Right cardiac atrium (tissue), 5 donors: ENCODE measurements at regions not wholly inside any gene's neighbourhood (a gene's known extent, or its start where the extent isn't known, plus 50 kb on each side); places are given as distances from the start of the nearest gene placed in this dataset.

Source experiments
- ATAC-seq, 2 donors: fragments of 200-7000 bp; cut with Tn5 transposase; one replicate each; pipeline versions ENCODE4 v1.8.0 to v1.9.1; 2020; ENCODE audit warnings: moderate library complexity in 2 of 2, mild to moderate bottlenecking in 1 of 2
- DNase-seq, 3 donors: peaks; one replicate each; pipeline ENCODE4 v3.0.0-alpha.2; 2020
- H3K27ac ChIP-seq: one replicate; pipeline ENCODE4 v1.5.1; 2013; ENCODE audit warnings: mild to moderate bottlenecking, low read length, control low read depth, moderate library complexity
- H3K27me3 ChIP-seq: one replicate; pipeline ENCODE4 v1.6.1; 2013; ENCODE audit not compliant: control insufficient read depth, insufficient read depth
- H3K4me1 ChIP-seq: one replicate; pipeline ENCODE4 v1.6.1; 2013; ENCODE audit warnings: low read length; ENCODE audit not compliant: control insufficient read depth, insufficient read depth
- H3K4me3 ChIP-seq: one replicate; pipeline ENCODE4 v1.5.1; 2013; ENCODE audit warnings: low read length, control low read depth
- H3K9me3 ChIP-seq: one replicate; pipeline ENCODE4 v1.6.1; 2013; ENCODE audit warnings: low read length; ENCODE audit not compliant: control insufficient read depth
- WGBS: extraction: QIAGEN DNeasy Blood & Tissue Kit; methylation state at CpG from one replicate; pipeline ENCODE4 v1.1.7; 2013; 5-methylcytosine and 5-hydroxymethylcytosine counted together
- intact Hi-C, 4 donors: fragments of 100-400 bp; cut with DNase I; formaldehyde crosslinking; loops; one replicate each; pipeline versions ENCODE4 v1.11.0 to v1.14.0; 2022 to 2023
- donor health status: healthy with polysubstance abuse.
- donor health status: DM: no; HTN: yes; CAD: no.
- donor health status: DM: no; HTN: no; CAD: no.
- donor health status: DM: no; HTN: yes; CAD: no; lungs with severe emphysema.
- donor health status: DM: yes; HTN: yes; CAD: no.

DNA sequence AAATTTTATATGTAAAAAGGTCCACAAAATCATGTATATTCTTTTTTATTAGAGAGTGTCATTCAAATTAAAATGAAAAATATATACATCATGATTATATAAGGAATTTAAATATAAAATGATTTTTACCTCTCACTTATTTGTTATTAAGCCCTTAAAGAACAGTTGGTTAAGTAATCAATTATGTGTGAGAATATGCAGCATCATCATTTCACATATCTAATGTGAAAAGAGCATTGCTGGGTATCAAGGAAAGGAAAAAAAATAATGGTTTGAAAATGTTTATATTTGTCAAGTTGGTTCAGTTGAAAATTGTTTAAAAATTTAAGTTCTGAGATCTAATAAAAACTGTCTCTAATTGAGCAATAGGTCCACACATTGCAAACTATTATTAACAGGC is 363.6 kb upstream of the GRM3 start:
- DNase-seq = no peak
- Histone ChIP-seq H3K27ac (no peak overlapping the region), H3K4me3 (no peak overlapping the region), H3K27me3 (no peaks in the 10 kb centered on the region), H3K4me1 (no peaks in the 10 kb centered on the region), H3K9me3 (no peaks in the 10 kb centered on the region)
- no peak for ATAC-seq
- intact Hi-C loops = no loop called here

DNA sequence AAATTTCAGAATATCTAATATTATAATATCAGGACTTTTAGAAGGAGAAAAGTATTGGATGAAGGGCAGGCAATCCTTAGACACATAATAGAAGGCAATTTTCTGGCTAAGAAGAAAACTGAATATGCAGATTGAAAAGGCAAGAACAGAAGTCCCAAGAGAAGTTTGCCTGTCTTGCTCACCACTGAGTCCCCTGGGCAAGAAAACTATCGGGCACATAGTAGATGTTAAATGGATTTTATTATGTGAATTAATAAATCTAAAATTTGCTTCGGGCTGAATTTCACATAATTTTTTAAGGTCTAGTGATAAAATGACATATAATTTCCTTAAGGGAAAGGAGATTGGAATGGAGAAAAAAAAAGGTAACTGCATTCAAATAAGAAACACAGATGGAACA is 380.9 kb upstream of the GRM3 start:
- H3K27ac ChIP-seq = no peak overlapping the region
- WGBS = 83% methylated on average over 2 of the region's 2 CpGs
- intact Hi-C loops = no loop called here
- no peaks in the 10 kb centered on the region for H3K27me3 ChIP-seq
- H3K4me1 ChIP-seq = no peaks in the 10 kb centered on the region
- ATAC-seq = no peak
- no peak overlapping the region for H3K4me3 ChIP-seq
- H3K9me3 ChIP-seq = no peaks in the 10 kb centered on the region
- no peak for DNase-seq

DNA sequence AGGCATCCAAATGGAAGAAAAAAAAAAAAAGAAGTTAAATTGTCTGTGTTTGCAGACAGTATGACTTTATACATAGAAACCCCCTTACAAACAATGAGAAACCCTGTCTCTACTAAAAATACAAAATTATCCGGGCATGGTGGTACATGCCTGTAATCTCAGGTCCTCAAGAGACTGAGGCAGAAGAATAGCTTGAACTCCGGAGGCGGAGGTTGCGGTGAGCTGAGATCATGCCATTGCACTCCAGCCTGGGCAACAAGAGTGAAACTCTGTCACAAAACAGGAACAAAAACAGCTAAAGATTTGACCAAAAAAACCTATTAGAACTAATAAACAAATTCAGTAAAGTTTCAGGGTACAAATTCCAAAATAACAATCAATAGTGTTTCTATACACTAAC is 385.8 kb upstream of the GRM3 start:
- H3K27ac ChIP-seq = no peak overlapping the region
- H3K4me1 ChIP-seq = no peaks in the 10 kb centered on the region
- H3K27me3 ChIP-seq = no peaks in the 10 kb centered on the region
- WGBS = 94% methylated on average over 4 of the region's 4 CpGs
- H3K9me3 ChIP-seq = no peaks in the 10 kb centered on the region
- no peak for ATAC-seq
- no peak for DNase-seq
- intact Hi-C loops = no loop called here
- no peak overlapping the region for H3K4me3 ChIP-seq

DNA sequence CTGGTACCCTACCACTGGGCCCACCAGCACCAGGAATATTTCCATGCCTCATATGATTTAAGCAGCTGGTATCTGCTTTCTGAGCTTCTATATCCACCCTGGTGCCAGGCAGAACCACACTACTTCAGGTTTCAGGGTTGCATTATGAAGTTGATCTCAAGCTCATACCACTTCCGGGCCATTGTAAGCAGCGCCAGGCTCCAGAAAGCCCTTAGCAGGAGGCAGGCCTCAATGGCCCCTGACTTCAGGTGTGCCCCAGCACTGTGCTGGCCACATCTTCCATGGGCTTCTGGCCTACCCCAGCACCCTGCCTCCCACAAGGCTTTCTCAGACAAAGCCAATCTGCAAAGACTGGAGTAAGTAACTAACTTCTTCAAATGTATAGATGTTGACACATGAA is 391.3 kb upstream of the GRM3 start:
- intact Hi-C loops = no loop called here
- DNase-seq = no peak
- ATAC-seq = no peak
- no peaks in the 10 kb centered on the region for H3K4me1 ChIP-seq
- H3K27me3 ChIP-seq = no peaks in the 10 kb centered on the region
- no peak overlapping the region for H3K4me3 ChIP-seq
- H3K9me3 ChIP-seq = no peaks in the 10 kb centered on the region
- 92% methylated on average over 2 of the region's 2 CpGs for WGBS
- H3K27ac ChIP-seq = no peak overlapping the region

DNA sequence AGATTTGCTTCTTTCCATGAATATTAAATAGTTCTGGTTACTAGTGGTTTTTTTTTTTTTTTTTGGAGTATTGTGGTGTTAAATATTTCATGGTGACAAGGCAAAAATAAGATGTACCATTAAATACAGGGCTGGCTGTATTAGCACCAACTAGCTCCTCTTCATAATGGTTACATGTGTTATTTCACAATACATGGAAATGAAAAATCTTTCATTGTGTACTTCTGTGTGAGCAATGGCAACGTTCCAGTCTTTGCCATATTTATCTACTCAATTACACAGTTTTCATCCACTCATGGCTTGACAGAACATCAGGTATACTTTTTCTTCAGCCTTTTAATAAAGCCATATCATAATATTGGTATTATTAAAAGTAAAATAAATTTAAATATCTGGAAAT is 394.7 kb upstream of the GRM3 start:
- WGBS = 53% methylated on average over 1 of the region's 1 CpG
- no peak for DNase-seq
- Histone ChIP-seq H3K9me3 (no peaks in the 10 kb centered on the region), H3K4me1 (no peaks in the 10 kb centered on the region), H3K27ac (no peak overlapping the region), H3K27me3 (no peaks in the 10 kb centered on the region), H3K4me3 (no peak overlapping the region)
- no peak for ATAC-seq
- intact Hi-C loops = no loop called here

DNA sequence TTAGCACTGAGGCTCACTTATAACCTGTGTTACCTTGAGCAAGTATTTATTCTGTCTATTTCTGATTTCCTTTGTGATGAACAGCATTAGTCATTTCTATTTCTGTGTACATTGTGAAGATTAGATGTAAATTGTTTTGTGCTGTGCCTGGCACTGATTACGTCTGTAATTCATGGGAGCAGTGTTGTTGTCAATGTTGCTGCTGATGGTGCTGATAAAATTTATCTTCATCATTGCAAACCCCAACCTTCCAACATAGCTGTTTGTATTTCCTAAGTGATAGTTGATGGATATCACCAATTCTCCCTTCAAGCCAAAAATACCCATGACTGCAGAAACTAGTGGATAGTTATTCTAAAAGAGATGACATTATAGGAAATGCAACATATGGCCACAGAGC is 400.5 kb upstream of the GRM3 start:
- Histone ChIP-seq H3K27ac (no peak overlapping the region), H3K4me1 (no peaks in the 10 kb centered on the region), H3K27me3 (no peaks in the 10 kb centered on the region), H3K9me3 (no peaks in the 10 kb centered on the region), H3K4me3 (no peak overlapping the region)
- no peak for DNase-seq
- intact Hi-C loops = no loop called here
- ATAC-seq = no peak
- WGBS = 33% methylated on average over 1 of the region's 1 CpG

DNA sequence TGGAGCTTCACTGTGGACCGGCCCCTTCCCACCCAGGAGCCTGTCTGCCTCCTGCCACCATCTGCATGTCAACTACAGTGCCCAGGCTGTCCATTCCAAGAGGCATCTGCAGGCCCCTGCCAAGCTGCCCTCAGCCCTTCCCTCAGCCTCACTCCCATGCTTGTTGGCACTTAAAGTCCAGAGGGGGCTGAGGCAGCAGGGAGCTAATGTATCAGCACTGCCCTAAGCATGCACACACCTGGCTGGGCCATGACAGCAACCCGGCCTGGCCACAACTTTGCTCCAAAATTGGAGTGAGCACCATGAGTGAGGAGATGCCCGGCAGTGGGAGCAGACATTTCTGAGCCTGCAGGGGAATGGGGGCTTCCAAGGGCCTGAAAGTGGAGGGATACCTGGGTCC is 417.5 kb upstream of the GRM3 start:
- intact Hi-C loops = no loop called here
- no peaks in the 10 kb centered on the region for H3K27me3 ChIP-seq
- no peak overlapping the region for H3K27ac ChIP-seq
- DNase-seq (peak in 1 of 3 donors; percentile 6), ATAC-seq (no peak)
- no peaks in the 10 kb centered on the region for H3K9me3 ChIP-seq
- no peak overlapping the region for H3K4me3 ChIP-seq
- no peaks in the 10 kb centered on the region for H3K4me1 ChIP-seq
- WGBS = 88% methylated on average over 3 of the region's 3 CpGs

DNA sequence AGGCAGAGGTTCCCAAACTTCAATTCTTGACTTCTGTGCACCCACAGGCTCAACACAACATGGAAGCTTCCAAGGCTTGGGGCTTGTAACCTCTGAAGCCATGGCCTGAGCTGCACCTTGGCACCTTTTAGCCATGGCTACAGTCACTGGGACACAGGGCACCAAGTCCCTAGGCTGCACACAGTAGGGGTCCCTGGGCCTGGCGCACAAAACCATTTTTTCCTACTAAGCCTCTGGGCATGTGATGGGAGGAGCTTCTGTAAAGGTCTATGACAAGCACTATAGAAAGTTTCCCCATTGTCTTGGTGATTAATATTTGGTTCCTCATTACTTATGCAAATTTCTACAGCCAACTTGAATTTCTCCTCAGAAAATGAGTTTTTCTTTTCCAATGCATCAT is 420.9 kb upstream of the GRM3 start:
- Histone ChIP-seq H3K27ac (no peak overlapping the region), H3K9me3 (no peaks in the 10 kb centered on the region), H3K4me3 (no peak overlapping the region), H3K27me3 (no peaks in the 10 kb centered on the region), H3K4me1 (no peaks in the 10 kb centered on the region)
- 91% methylated on average over 1 of the region's 1 CpG for WGBS
- DNase-seq (no peak), ATAC-seq (no peak)
- intact Hi-C loops = no loop called here

DNA sequence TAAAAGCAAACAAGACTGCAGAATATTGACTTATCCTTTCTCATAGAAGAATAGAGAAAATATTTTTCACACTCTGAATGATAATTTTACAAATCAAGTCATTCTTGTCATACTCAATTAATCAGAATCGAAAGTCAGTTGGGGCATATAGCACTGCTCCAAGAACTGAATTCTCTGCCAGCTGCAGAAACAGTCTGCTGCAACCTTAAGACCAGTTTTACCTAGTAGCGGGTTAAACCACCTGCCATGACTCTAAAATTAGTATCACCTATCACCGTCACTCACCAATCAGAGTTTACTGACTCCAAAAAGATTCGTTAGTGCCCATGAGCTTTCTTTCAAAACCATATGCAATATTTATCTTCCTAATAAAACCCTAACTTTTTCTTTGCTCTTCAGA is 429.0 kb upstream of the GRM3 start:
- DNase-seq (no peak), ATAC-seq (no peak)
- H3K27me3 ChIP-seq = no peaks in the 10 kb centered on the region
- no peak overlapping the region for H3K27ac ChIP-seq
- no peak overlapping the region for H3K4me3 ChIP-seq
- WGBS = 78% methylated on average over 4 of the region's 4 CpGs
- intact Hi-C loops = no loop called here
- no peaks in the 10 kb centered on the region for H3K9me3 ChIP-seq
- H3K4me1 ChIP-seq = no peaks in the 10 kb centered on the region

DNA sequence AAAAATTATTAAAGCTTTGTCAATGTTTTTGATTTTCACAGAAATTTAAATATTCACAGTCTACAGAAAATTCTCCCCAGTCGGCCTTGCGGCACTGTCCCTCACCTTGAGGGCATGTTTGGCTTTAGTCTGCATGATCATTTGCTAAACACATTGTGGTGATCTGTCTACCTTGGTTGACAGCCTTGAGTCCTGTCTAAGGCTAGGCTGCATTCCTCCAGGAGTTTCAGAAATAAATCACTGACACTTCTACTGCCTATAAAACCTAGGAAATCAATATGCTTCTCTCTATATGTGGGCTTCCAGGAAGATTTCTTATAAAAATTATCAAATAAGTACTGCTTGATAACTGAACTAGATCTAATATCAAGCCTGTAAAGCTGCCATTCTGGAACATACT is 430.7 kb upstream of the GRM3 start:
- Histone ChIP-seq H3K9me3 (no peaks in the 10 kb centered on the region), H3K4me1 (no peaks in the 10 kb centered on the region), H3K27ac (no peak overlapping the region), H3K4me3 (no peak overlapping the region), H3K27me3 (no peaks in the 10 kb centered on the region)
- intact Hi-C loops = no loop called here
- WGBS = 64% methylated on average over 2 of the region's 2 CpGs
- DNase-seq = peak in 1 of 3 donors; percentile 7
- no peak for ATAC-seq

DNA sequence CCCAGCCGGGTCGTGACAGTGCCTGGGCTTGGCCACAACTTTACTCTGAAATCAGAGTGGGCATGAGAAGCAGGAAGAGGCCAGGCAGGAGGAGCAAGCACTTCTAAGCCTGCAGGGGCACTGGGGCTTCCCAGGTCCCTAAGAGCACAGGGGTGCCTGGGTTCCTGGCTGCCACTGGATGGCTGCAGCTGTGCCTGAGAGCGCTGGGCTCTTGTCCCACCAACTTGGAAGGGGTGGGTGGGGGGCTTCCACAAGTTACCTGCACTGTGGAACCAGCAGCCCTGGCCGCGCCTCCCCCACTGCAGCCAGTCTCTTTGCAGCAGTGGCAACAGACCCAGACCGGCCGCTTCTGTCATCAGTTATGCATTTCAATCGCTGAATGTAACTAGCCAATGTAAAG is 434.7 kb upstream of the GRM3 start:
- intact Hi-C loops = no loop called here
- Histone ChIP-seq H3K4me1 (no peaks in the 10 kb centered on the region), H3K27me3 (no peaks in the 10 kb centered on the region), H3K27ac (no peak overlapping the region), H3K4me3 (no peak overlapping the region), H3K9me3 (no peaks in the 10 kb centered on the region)
- DNase-seq (peak in 2 of 3 donors; percentile 6 to 23), ATAC-seq (no peak)
- 83% methylated on average over 8 of the region's 8 CpGs for WGBS

DNA sequence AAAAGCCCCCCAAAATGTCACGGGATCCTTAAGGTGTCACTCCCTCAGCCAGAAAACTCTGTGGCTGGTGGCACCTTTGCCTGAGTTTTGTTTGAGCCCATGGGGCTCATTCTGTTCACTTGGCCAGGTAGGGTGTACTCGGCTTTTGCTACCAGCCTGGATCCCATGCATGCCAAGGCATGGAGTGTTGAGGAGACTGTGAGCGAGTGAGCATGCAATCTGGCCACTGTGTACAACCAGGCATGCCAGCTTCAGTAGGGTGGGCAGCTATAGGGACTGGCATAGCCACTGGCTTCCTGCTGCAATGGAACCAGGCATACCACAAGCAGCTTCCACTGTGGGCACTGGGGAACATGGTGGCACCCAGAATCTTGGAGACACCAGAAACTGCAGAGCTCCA is 436.0 kb upstream of the GRM3 start:
- ATAC-seq = no peak
- intact Hi-C loops = no loop called here
- Histone ChIP-seq H3K27me3 (no peaks in the 10 kb centered on the region), H3K9me3 (no peaks in the 10 kb centered on the region), H3K4me3 (no peak overlapping the region), H3K27ac (no peak overlapping the region), H3K4me1 (no peaks in the 10 kb centered on the region)
- DNase-seq = no peak
- WGBS = 90% methylated on average over 3 of the region's 3 CpGs
